ENCODE measurements at regions not wholly inside any gene's neighbourhood (a gene's known extent, or its start where the extent isn't known, plus 50 kb on each side); places are given as distances from the start of the nearest gene placed in this dataset.

GRCh38 chr9:80521151-80521550, 949.4 kb downstream of the TLE4 start:
- Histone ChIP-seq H3K27ac (ENCODE audit: low read depth in 1 of 2, low read length in 2 of 2) (no peak overlapping the region), H3K27me3 (ENCODE audit: control insufficient read depth in 1 of 2, insufficient read depth in 2 of 2, low read length in 2 of 2) (no peaks in the 10 kb centered on the region), H3K4me1 (ENCODE audit: insufficient read depth, low read length) (no peaks in the 10 kb centered on the region), H3K36me3 (ENCODE audit: insufficient read depth, low read length) (no peaks in the 10 kb centered on the region), H3K9me3 (ENCODE audit: control insufficient read depth in 1 of 2, insufficient read depth in 1 of 2, low read length in 2 of 2) (peaks cover 0 to 7% of the 10 kb centered on the region in 2 experiments), H3K4me3 (ENCODE audit: low read length) (no peak overlapping the region)
- H3K27me3 Mint-ChIP-seq, result no peaks in the 10 kb centered on the region
- ATAC-seq (ENCODE audit: poor library complexity) (no peak), DNase-seq (no peak)
- intact Hi-C loops (cut with DNase I, micrococcal nuclease), result no loop called here
- ChIA-PET CTCF (no interaction called here), POLR2A (no interaction called here)
- no peak overlapping the region for H3K4me3 Mint-ChIP-seq
- no peaks in the 10 kb centered on the region for H3K4me1 Mint-ChIP-seq (ENCODE audit: low read depth)
- peaks cover 14% of the 10 kb centered on the region for H3K9me3 Mint-ChIP-seq
- H3K36me3 Mint-ChIP-seq (ENCODE audit: low read depth), result no peaks in the 10 kb centered on the region
- TF ChIP-seq, protein P1, sequence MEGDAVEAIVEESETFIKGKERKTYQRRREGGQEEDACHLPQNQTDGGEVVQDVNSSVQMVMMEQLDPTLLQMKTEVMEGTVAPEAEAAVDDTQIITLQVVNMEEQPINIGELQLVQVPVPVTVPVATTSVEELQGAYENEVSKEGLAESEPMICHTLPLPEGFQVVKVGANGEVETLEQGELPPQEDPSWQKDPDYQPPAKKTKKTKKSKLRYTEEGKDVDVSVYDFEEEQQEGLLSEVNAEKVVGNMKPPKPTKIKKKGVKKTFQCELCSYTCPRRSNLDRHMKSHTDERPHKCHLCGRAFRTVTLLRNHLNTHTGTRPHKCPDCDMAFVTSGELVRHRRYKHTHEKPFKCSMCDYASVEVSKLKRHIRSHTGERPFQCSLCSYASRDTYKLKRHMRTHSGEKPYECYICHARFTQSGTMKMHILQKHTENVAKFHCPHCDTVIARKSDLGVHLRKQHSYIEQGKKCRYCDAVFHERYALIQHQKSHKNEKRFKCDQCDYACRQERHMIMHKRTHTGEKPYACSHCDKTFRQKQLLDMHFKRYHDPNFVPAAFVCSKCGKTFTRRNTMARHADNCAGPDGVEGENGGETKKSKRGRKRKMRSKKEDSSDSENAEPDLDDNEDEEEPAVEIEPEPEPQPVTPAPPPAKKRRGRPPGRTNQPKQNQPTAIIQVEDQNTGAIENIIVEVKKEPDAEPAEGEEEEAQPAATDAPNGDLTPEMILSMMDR (IDR thresholded peaks at IDR 0.05), result no peak
- no peak overlapping the region for H3K27ac Mint-ChIP-seq

- Mint-ChIP-seq H3K27me3 (no peaks in the 10 kb centered on the region), H3K4me3 (no peak overlapping the region), H3K4me1 (ENCODE audit: low read depth) (no peaks in the 10 kb centered on the region), H3K9me3 (peaks cover 12% of the 10 kb centered on the region), H3K27ac (no peak overlapping the region), H3K36me3 (ENCODE audit: low read depth) (no peaks in the 10 kb centered on the region)
- POLR2A ChIA-PET, result no interaction called here
- H3K27me3 ChIP-seq (ENCODE audit: control insufficient read depth in 1 of 2, insufficient read depth in 2 of 2, low read length in 2 of 2), result no peaks in the 10 kb centered on the region
- TF ChIP-seq, protein P1 (IDR thresholded peaks at IDR 0.05), result no peak
- DNase-seq (no peak), ATAC-seq (ENCODE audit: poor library complexity) (no peak)
- H3K9me3 ChIP-seq (ENCODE audit: control insufficient read depth in 1 of 2, insufficient read depth in 1 of 2, low read length in 2 of 2), result peaks cover 0 to 7% of the 10 kb centered on the region in 2 experiments
- H3K4me1 ChIP-seq (ENCODE audit: insufficient read depth, low read length), result no peaks in the 10 kb centered on the region
- no peaks in the 10 kb centered on the region for H3K36me3 ChIP-seq (ENCODE audit: insufficient read depth, low read length)
- H3K4me3 ChIP-seq (ENCODE audit: low read length), result no peak overlapping the region
- CTCF ChIA-PET, result no interaction called here
- no peak overlapping the region for H3K27ac ChIP-seq (ENCODE audit: low read depth in 1 of 2, low read length in 2 of 2)
- intact Hi-C loops (cut with DNase I, micrococcal nuclease), result no loop called here
These were observed 948.5 kb downstream of the TLE4 start for GRCh38 chr9:80520231-80520630.

- no peaks in the 10 kb centered on the region for H3K36me3 Mint-ChIP-seq (ENCODE audit: low read depth)
- Histone ChIP-seq H3K9me3 (ENCODE audit: control insufficient read depth in 1 of 2, insufficient read depth in 1 of 2, low read length in 2 of 2) (peaks cover 0 to 7% of the 10 kb centered on the region in 2 experiments), H3K36me3 (ENCODE audit: insufficient read depth, low read length) (no peaks in the 10 kb centered on the region), H3K4me1 (ENCODE audit: insufficient read depth, low read length) (no peaks in the 10 kb centered on the region), H3K27ac (ENCODE audit: low read depth in 1 of 2, low read length in 2 of 2) (no peak overlapping the region), H3K4me3 (ENCODE audit: low read length) (no peak overlapping the region), H3K27me3 (ENCODE audit: control insufficient read depth in 1 of 2, insufficient read depth in 2 of 2, low read length in 2 of 2) (no peaks in the 10 kb centered on the region)
- H3K9me3 Mint-ChIP-seq, result peaks cover 12% of the 10 kb centered on the region
- POLR2A ChIA-PET, result no interaction called here
- ATAC-seq (ENCODE audit: poor library complexity) (no peak), DNase-seq (no peak)
- no peaks in the 10 kb centered on the region for H3K27me3 Mint-ChIP-seq
- no peak overlapping the region for H3K27ac Mint-ChIP-seq
- H3K4me3 Mint-ChIP-seq, result no peak overlapping the region
- no peaks in the 10 kb centered on the region for H3K4me1 Mint-ChIP-seq (ENCODE audit: low read depth)
- TF ChIP-seq, protein P1 (IDR thresholded peaks at IDR 0.05), result no peak
- CTCF ChIA-PET, result no interaction called here
- intact Hi-C loops (cut with DNase I, micrococcal nuclease), result no loop called here
These were observed 946.7 kb downstream of the TLE4 start for GRCh38 chr9:80518441-80518840.

Measured in CD4-positive, alpha-beta T cell (primary cell).